HL-60 (cell line): ENCODE measurements at regions not wholly inside any gene's neighbourhood (a gene's known extent, or its start where the extent isn't known, plus 50 kb on each side); places are given as distances from the start of the nearest gene placed in this dataset.

Experiments used
- CTCF ChIP-seq: IDR thresholded peaks from one replicate; pipeline ENCODE4 v1.5.1; 2011; ENCODE audit warnings: low read length, control low read depth, inconsistent platforms; ENCODE audit not compliant: insufficient read depth
- REST ChIP-seq: IDR thresholded peaks from 2 replicates; pipeline ENCODE4 v1.6.1; 2012; ENCODE audit warnings: low read depth; ENCODE audit not compliant: insufficient replicate concordance

GRCh38 chr12:77372494-77372893 is 307.1 kb upstream of the E2F7 start:
- TF ChIP-seq CTCF: no peak
- TF ChIP-seq REST: no peak
